Dendritic cell treated with granulocyte-macrophage colony-stimulating factor and Interleukin-4, amounts not matched to agents 40 ng/mL and 50 ng/mL, for 4 days (primary cell): ENCODE measurements at regions not wholly inside any gene's neighbourhood (a gene's known extent, or its start where the extent isn't known, plus 50 kb on each side); places are given as distances from the start of the nearest gene placed in this dataset.

Experiments used
- H3K27ac Mint-ChIP-seq: one replicate; pipeline ENCODE4 v1.8.0; 2022; ENCODE audit warnings: mild to moderate bottlenecking, mixed read lengths
- H3K27me3 Mint-ChIP-seq: one replicate; pipeline ENCODE4 v1.8.0; 2022; ENCODE audit warnings: mild to moderate bottlenecking, mixed read lengths
- H3K36me3 Mint-ChIP-seq: one replicate; pipeline ENCODE4 v1.8.0; 2022; ENCODE audit warnings: low read depth, mixed read lengths
- H3K4me1 Mint-ChIP-seq: one replicate; pipeline ENCODE4 v1.8.0; 2022; ENCODE audit warnings: low read depth, mixed read lengths
- H3K4me3 Mint-ChIP-seq: one replicate; pipeline ENCODE4 v1.8.0; 2022; ENCODE audit warnings: mild to moderate bottlenecking, moderate library complexity, mixed read lengths
- H3K9me3 Mint-ChIP-seq: one replicate; pipeline ENCODE4 v1.8.0; 2022; ENCODE audit warnings: mixed read lengths
- intact Hi-C: fragments of 100-400 bp; cut with micrococcal nuclease; formaldehyde crosslinking; loops from one replicate; pipeline ENCODE4 v1.15.0; 2022

- H3K4me3 Mint-ChIP-seq, result no peak overlapping the region
- no peaks in the 10 kb centered on the region for H3K4me1 Mint-ChIP-seq
- no peaks in the 10 kb centered on the region for H3K27me3 Mint-ChIP-seq
- H3K9me3 Mint-ChIP-seq, result peaks cover 20% of the 10 kb centered on the region
- H3K27ac Mint-ChIP-seq, result no peak overlapping the region
- H3K36me3 Mint-ChIP-seq, result no peaks in the 10 kb centered on the region
- intact Hi-C loops, result no loop called here
Observed at GRCh38 chr2:183606718-183607085, 482.5 kb downstream of the NUP35 start.

GRCh38 chr2:183607995-183608394 is 483.8 kb downstream of the NUP35 start:
- intact Hi-C loops, result no loop called here
- no peaks in the 10 kb centered on the region for H3K36me3 Mint-ChIP-seq
- peaks cover 22% of the 10 kb centered on the region for H3K9me3 Mint-ChIP-seq
- H3K4me1 Mint-ChIP-seq, result no peaks in the 10 kb centered on the region
- H3K27ac Mint-ChIP-seq, result no peak overlapping the region
- no peak overlapping the region for H3K4me3 Mint-ChIP-seq
- no peaks in the 10 kb centered on the region for H3K27me3 Mint-ChIP-seq

- no peaks in the 10 kb centered on the region for H3K4me1 Mint-ChIP-seq
- intact Hi-C loops, result no loop called here
- no peak overlapping the region for H3K27ac Mint-ChIP-seq
- no peaks in the 10 kb centered on the region for H3K36me3 Mint-ChIP-seq
- H3K4me3 Mint-ChIP-seq, result no peak overlapping the region
- H3K27me3 Mint-ChIP-seq, result no peaks in the 10 kb centered on the region
- peaks cover 27% of the 10 kb centered on the region for H3K9me3 Mint-ChIP-seq
Observed at GRCh38 chr2:183608747-183609146, 484.5 kb downstream of the NUP35 start.

GRCh38 chr2:183610724-183611123 is 486.5 kb downstream of the NUP35 start:
- Mint-ChIP-seq H3K27ac (no peak overlapping the region), H3K36me3 (no peaks in the 10 kb centered on the region)
- intact Hi-C loops, result no loop called here

GRCh38 chr2:183614799-183615435 is 490.7 kb downstream of the NUP35 start:
- no peak overlapping the region for H3K27ac Mint-ChIP-seq
- H3K4me1 Mint-ChIP-seq, result no peaks in the 10 kb centered on the region
- H3K4me3 Mint-ChIP-seq, result no peak overlapping the region
- peaks cover 32% of the 10 kb centered on the region for H3K9me3 Mint-ChIP-seq
- H3K36me3 Mint-ChIP-seq, result no peaks in the 10 kb centered on the region
- intact Hi-C loops, result no loop called here
- H3K27me3 Mint-ChIP-seq, result no peaks in the 10 kb centered on the region

More at GRCh38 chr2:183610724-183611123, 486.5 kb downstream of the NUP35 start:
- no peaks in the 10 kb centered on the region for H3K4me1 Mint-ChIP-seq
- no peaks in the 10 kb centered on the region for H3K27me3 Mint-ChIP-seq
- H3K9me3 Mint-ChIP-seq, result peaks cover 27% of the 10 kb centered on the region
- H3K4me3 Mint-ChIP-seq, result no peak overlapping the region

GRCh38 chr2:183623227-183623626 is 499.0 kb downstream of the NUP35 start:
- intact Hi-C loops, result no loop called here
- Mint-ChIP-seq H3K9me3 (peaks cover 55% of the 10 kb centered on the region), H3K4me1 (no peaks in the 10 kb centered on the region), H3K36me3 (no peaks in the 10 kb centered on the region), H3K4me3 (no peak overlapping the region), H3K27me3 (no peaks in the 10 kb centered on the region), H3K27ac (no peak overlapping the region)

GRCh38 chr2:183630964-183631363 is 506.7 kb downstream of the NUP35 start:
- H3K36me3 Mint-ChIP-seq, result no peaks in the 10 kb centered on the region
- no peak overlapping the region for H3K27ac Mint-ChIP-seq
- intact Hi-C loops, result no loop called here
- no peaks in the 10 kb centered on the region for H3K4me1 Mint-ChIP-seq
- H3K9me3 Mint-ChIP-seq, result no peaks in the 10 kb centered on the region
- H3K27me3 Mint-ChIP-seq, result no peaks in the 10 kb centered on the region
- H3K4me3 Mint-ChIP-seq, result no peak overlapping the region

- H3K36me3 Mint-ChIP-seq, result no peaks in the 10 kb centered on the region
- H3K27ac Mint-ChIP-seq, result no peak overlapping the region
- no peaks in the 10 kb centered on the region for H3K4me1 Mint-ChIP-seq
- intact Hi-C loops, result no loop called here
- no peak overlapping the region for H3K4me3 Mint-ChIP-seq
- H3K9me3 Mint-ChIP-seq, result peaks cover 27% of the 10 kb centered on the region
- H3K27me3 Mint-ChIP-seq, result no peaks in the 10 kb centered on the region
Observed at GRCh38 chr2:183656121-183656520, 531.9 kb downstream of the NUP35 start.

GRCh38 chr2:183665425-183665824 is 541.2 kb downstream of the NUP35 start:
- no peak overlapping the region for H3K27ac Mint-ChIP-seq
- H3K27me3 Mint-ChIP-seq, result no peaks in the 10 kb centered on the region
- H3K9me3 Mint-ChIP-seq, result peaks cover 13% of the 10 kb centered on the region
- no peak overlapping the region for H3K4me3 Mint-ChIP-seq
- H3K36me3 Mint-ChIP-seq, result no peaks in the 10 kb centered on the region
- intact Hi-C loops, result no loop called here
- H3K4me1 Mint-ChIP-seq, result no peaks in the 10 kb centered on the region

- Mint-ChIP-seq H3K27ac (no peak overlapping the region), H3K4me3 (no peak overlapping the region), H3K4me1 (no peaks in the 10 kb centered on the region), H3K9me3 (peaks cover 7% of the 10 kb centered on the region), H3K36me3 (no peaks in the 10 kb centered on the region), H3K27me3 (no peaks in the 10 kb centered on the region)
- intact Hi-C loops, result no loop called here
Observed at GRCh38 chr2:183666031-183666430, 541.8 kb downstream of the NUP35 start.

GRCh38 chr2:183671233-183671632 is 547.0 kb downstream of the NUP35 start:
- no peaks in the 10 kb centered on the region for H3K27me3 Mint-ChIP-seq
- H3K9me3 Mint-ChIP-seq, result no peaks in the 10 kb centered on the region

GRCh38 chr2:183678908-183679307 is 554.7 kb downstream of the NUP35 start:
- Mint-ChIP-seq H3K9me3 (peaks cover 15% of the 10 kb centered on the region), H3K4me3 (no peak overlapping the region), H3K27me3 (no peaks in the 10 kb centered on the region), H3K27ac (no peak overlapping the region), H3K4me1 (no peaks in the 10 kb centered on the region), H3K36me3 (no peaks in the 10 kb centered on the region)
- intact Hi-C loops, result no loop called here

More at GRCh38 chr2:183671233-183671632, 547.0 kb downstream of the NUP35 start:
- intact Hi-C loops, result no loop called here
- no peaks in the 10 kb centered on the region for H3K36me3 Mint-ChIP-seq
- H3K4me3 Mint-ChIP-seq, result no peak overlapping the region
- no peaks in the 10 kb centered on the region for H3K4me1 Mint-ChIP-seq
- no peak overlapping the region for H3K27ac Mint-ChIP-seq

GRCh38 chr2:183680573-183680972 is 556.3 kb downstream of the NUP35 start:
- Mint-ChIP-seq H3K9me3 (peaks cover 21% of the 10 kb centered on the region), H3K36me3 (no peaks in the 10 kb centered on the region), H3K4me1 (no peaks in the 10 kb centered on the region), H3K27ac (no peak overlapping the region), H3K4me3 (no peak overlapping the region), H3K27me3 (no peaks in the 10 kb centered on the region)
- intact Hi-C loops, result no loop called here

GRCh38 chr2:183684686-183685085 is 560.4 kb downstream of the NUP35 start:
- no peaks in the 10 kb centered on the region for H3K36me3 Mint-ChIP-seq
- H3K4me3 Mint-ChIP-seq, result no peak overlapping the region
- intact Hi-C loops, result no loop called here

GRCh38 chr2:183696028-183696427 is 571.8 kb downstream of the NUP35 start:
- Mint-ChIP-seq H3K9me3 (peaks cover 44% of the 10 kb centered on the region), H3K4me1 (no peaks in the 10 kb centered on the region), H3K36me3 (no peaks in the 10 kb centered on the region), H3K27me3 (no peaks in the 10 kb centered on the region), H3K27ac (no peak overlapping the region), H3K4me3 (no peak overlapping the region)
- intact Hi-C loops, result no loop called here

More at GRCh38 chr2:183684686-183685085, 560.4 kb downstream of the NUP35 start:
- Mint-ChIP-seq H3K9me3 (peaks cover 40% of the 10 kb centered on the region), H3K27me3 (no peaks in the 10 kb centered on the region), H3K27ac (no peak overlapping the region), H3K4me1 (no peaks in the 10 kb centered on the region)
